HepG2 (cell line): ENCODE measurements at regions not wholly inside any gene's neighbourhood (a gene's known extent, or its start where the extent isn't known, plus 50 kb on each side); places are given as distances from the start of the nearest gene placed in this dataset.

Experiments used
- ATAC-seq: fragments of 200-7000 bp; cut with Tn5 transposase; 3 replicates; pipeline ENCODE4 v1.9.1; 2020; ENCODE audit warnings: mild to moderate bottlenecking, moderate library complexity
- BruUV-seq: library from RNA; stranded (reverse); fragments of 400-500 nt; replicated peaks from 2 replicates; lab custom pipeline; 2021; lab: Mats Ljungman, UMichigan
- CTCF ChIA-PET: fragments of 300-600 bp; formaldehyde crosslinking; extraction: SDS; loops from one replicate; lab custom pipeline; 2021; ENCODE audit warnings: low total read pairs, inconsistent platforms, low intra/inter-chr PET ratio; lab: Yijun Ruan, JAX
- POLR2A ChIA-PET: fragments of 350-600 bp; sonication (Branson Sonifier 250); formaldehyde crosslinking; loops from one replicate; lab custom pipeline; 2020; ENCODE audit warnings: antibody characterized with exemption, inconsistent platforms; lab: Yijun Ruan, JAX
- DNase-seq: peaks from one replicate; pipeline ENCODE4 v3.0.0-alpha.2; 2015; ENCODE audit warnings: low spot score
- FAIRE-seq: peaks from 3 replicates; lab custom pipeline; 2011; peaks lifted over from hg19 to GRCh38; lab: Jason Lieb, UNC
- H2AFZ ChIP-seq: one replicate; pipeline ENCODE4 v1.6.1; 2011; ENCODE audit warnings: low read length, inconsistent platforms
- H3K27ac ChIP-seq: fragments of 300-600 bp; 3 replicates; pipeline ENCODE4 v1.8.0; 2011; ENCODE audit warnings: mixed run types, mild to moderate bottlenecking, mixed read lengths, low read length, inconsistent platforms; ENCODE audit not compliant: insufficient read depth; ENCODE audit errors: extremely low read length
- H3K27me3 ChIP-seq, 2 experiments: fragments of 200-600 bp in 1 of 2; 2 replicates in 1 of 2; 3 replicates in 1 of 2; pipeline versions ENCODE4 v1.6.0 to v1.8.0; 2011; ENCODE audit warnings: low read length in 2 of 2, mild to moderate bottlenecking in 2 of 2, moderate library complexity in 2 of 2, inconsistent platforms in 1 of 2; ENCODE audit not compliant: insufficient read depth in 2 of 2, control insufficient read depth in 1 of 2
- H3K36me3 ChIP-seq, 2 experiments: fragments of 200-600 bp in 1 of 2; replicated peaks in 1 of 2; 2 replicates in 1 of 2; 3 replicates in 1 of 2; pipeline versions ENCODE4 v1.5.1 to v1.8.0; 2011; ENCODE audit warnings: low read length in 2 of 2, inconsistent platforms in 1 of 2; ENCODE audit not compliant: insufficient read depth in 2 of 2, control insufficient read depth in 1 of 2
- H3K4me1 ChIP-seq: 2 replicates; pipeline ENCODE4 v1.5.1; 2012; ENCODE audit warnings: low read length, inconsistent platforms; ENCODE audit not compliant: insufficient read depth
- H3K4me2 ChIP-seq: 2 replicates; pipeline ENCODE4 v1.6.0; 2011; ENCODE audit warnings: low read depth, low read length, inconsistent platforms
- H3K4me3 ChIP-seq, 3 experiments: fragments of 200-600 bp in 1 of 3; sonication (generic), shearing (Covaris generic) in 1 of 3; replicated peaks in 1 of 3; 2 replicates each; pipeline ENCODE4 v1.5.1; 2011 to 2016; ENCODE audit warnings: low read length in 3 of 3, inconsistent platforms in 2 of 3, low read depth in 2 of 3, mild to moderate bottlenecking in 2 of 3, control low read depth in 1 of 3, mixed read lengths in 1 of 3; ENCODE audit not compliant: insufficient read depth in 1 of 3
- H3K79me2 ChIP-seq: one replicate; pipeline ENCODE4 v1.6.1; 2011; ENCODE audit warnings: low read length, inconsistent platforms; ENCODE audit not compliant: insufficient read depth
- H3K9ac ChIP-seq: 2 replicates; pipeline ENCODE4 v1.6.0; 2011; ENCODE audit warnings: mild to moderate bottlenecking, low read depth, low read length, inconsistent platforms; ENCODE audit not compliant: insufficient read depth
- H3K9me3 ChIP-seq: 2 replicates; pipeline ENCODE4 v1.5.1; 2012; ENCODE audit warnings: mild to moderate bottlenecking, low read length
- H4K20me1 ChIP-seq: 2 replicates; pipeline ENCODE4 v1.6.0; 2011; ENCODE audit warnings: inconsistent platforms, mild to moderate bottlenecking, low read length, moderate library complexity; ENCODE audit not compliant: insufficient read depth
- AHDC1 ChIP-seq: sonication (generic); formaldehyde crosslinking; IDR thresholded peaks from 2 replicates; pipeline ENCODE4 v1.5.1; 2020; ENCODE audit warnings: mild to moderate bottlenecking, missing genetic modification reagents, borderline replicate concordance
- FOXJ3 ChIP-seq: sonication (generic); formaldehyde crosslinking; IDR thresholded peaks from 2 replicates; pipeline ENCODE4 v1.4.0; 2020; ENCODE audit warnings: missing genetic modification reagents, mild to moderate bottlenecking, borderline replicate concordance
- JDP2 ChIP-seq: sonication (generic); formaldehyde crosslinking; IDR thresholded peaks from 2 replicates; pipeline ENCODE4 v1.8.1; 2022; ENCODE audit warnings: missing genetic modification reagents, borderline replicate concordance
- MXD1 ChIP-seq: sonication (generic); formaldehyde crosslinking; IDR thresholded peaks from 2 replicates; pipeline ENCODE4 v1.4.0; 2020; ENCODE audit warnings: mild to moderate bottlenecking, missing genetic modification reagents
- ONECUT2 ChIP-seq: sonication (generic); formaldehyde crosslinking; IDR thresholded peaks from 2 replicates; pipeline ENCODE4 v1.4.0; 2020; ENCODE audit warnings: missing genetic modification reagents
- PLRG1 ChIP-seq: fragments of 450-650 bp; conservative IDR thresholded peaks from 2 replicates; pipeline ENCODE4 v1.6.1; 2016
- POLR2AphosphoS2 ChIP-seq: IDR thresholded peaks from 2 replicates; pipeline ENCODE4 v1.6.1; 2011; ENCODE audit warnings: low read depth, low read length, improper control_type of control experiment
- RXRA ChIP-seq: sonication (generic); formaldehyde crosslinking; IDR thresholded peaks from 2 replicates; pipeline ENCODE4 v1.5.1; 2020; ENCODE audit warnings: missing genetic modification reagents
- TBL1XR1 ChIP-seq: fragments of 150-350 bp; IDR thresholded peaks from 2 replicates; pipeline ENCODE4 v1.6.1; 2014; ENCODE audit warnings: borderline replicate concordance, low read length; ENCODE audit not compliant: partially characterized antibody
- TFDP1 ChIP-seq: IDR thresholded peaks from 2 replicates; pipeline ENCODE4 v1.6.1; 2016; ENCODE audit warnings: missing compliant biosample characterization, missing genetic modification reagents, borderline replicate concordance
- ZBTB33 ChIP-seq: sonication (generic); formaldehyde crosslinking; IDR thresholded peaks from 2 replicates; pipeline ENCODE4 v1.4.0; 2020; ENCODE audit warnings: missing genetic modification reagents
- ZNF441 ChIP-seq: sonication (generic); formaldehyde crosslinking; IDR thresholded peaks from 2 replicates; pipeline ENCODE4 v1.7.0; 2021; ENCODE audit warnings: missing genetic modification reagents, borderline replicate concordance
- ZNF501 ChIP-seq: sonication (generic); formaldehyde crosslinking; IDR thresholded peaks from 2 replicates; pipeline ENCODE4 v1.5.1; 2020; ENCODE audit warnings: mild to moderate bottlenecking, moderate library complexity, missing genetic modification reagents
- ZNF598 ChIP-seq: sonication (generic); formaldehyde crosslinking; IDR thresholded peaks from 2 replicates; pipeline ENCODE4 v1.5.1; 2020; ENCODE audit warnings: mild to moderate bottlenecking, missing genetic modification reagents, borderline replicate concordance
- ZNF83 ChIP-seq: sonication (generic); formaldehyde crosslinking; IDR thresholded peaks from 2 replicates; pipeline ENCODE4 v1.4.0; 2020; ENCODE audit warnings: missing genetic modification reagents, mild to moderate bottlenecking, borderline replicate concordance
- in situ Hi-C: cut with HindIII; loops from 2 replicates; pipeline ENCODE4 v1.10.0; 2017; ENCODE audit warnings: low pct_unique_long_range_greater_than_20kb; ENCODE audit not compliant: extremely low pct_ligation_motif_present
- intact Hi-C: fragments of 100-400 bp; cut with micrococcal nuclease; formaldehyde crosslinking; loops from one replicate; pipeline ENCODE4 v1.10.0; 2022; ENCODE audit not compliant: unreplicated experiment

GRCh38 chr7:123279949-123280348, 80.2 kb upstream of the SLC13A1 start:
- H3K27ac ChIP-seq: no peak overlapping the region
- DNase-seq (no peak), ATAC-seq (no peak), FAIRE-seq (no peak)
- no peak overlapping the region for H3K4me2 ChIP-seq
- no peak overlapping the region for H3K9ac ChIP-seq
- H2AFZ ChIP-seq: no peak overlapping the region
- ChIA-PET POLR2A (no interaction called here), CTCF (no interaction called here)
- no peaks in the 10 kb centered on the region for H3K36me3 ChIP-seq
- H3K27me3 ChIP-seq: no peaks in the 10 kb centered on the region
- no peaks in the 10 kb centered on the region for H4K20me1 ChIP-seq
- no peaks in the 10 kb centered on the region for H3K4me1 ChIP-seq
- no peaks in the 10 kb centered on the region for H3K79me2 ChIP-seq
- no peak overlapping the region for H3K4me3 ChIP-seq
- H3K9me3 ChIP-seq: no peaks in the 10 kb centered on the region
- intact Hi-C loops (no loop called here), in situ Hi-C loops (no loop called here)
- TF ChIP-seq MXD1 (CRISPR knock-in tag): no peak
- no peak for TF ChIP-seq ZNF441 (CRISPR knock-in tag)
- TF ChIP-seq FOXJ3 (CRISPR knock-in tag): no peak
- TF ChIP-seq AHDC1 (CRISPR knock-in tag): no peak
- TF ChIP-seq TFDP1 (CRISPR knock-in tag): no peak
- TF ChIP-seq RXRA (CRISPR knock-in tag): no peak
- no peak for TF ChIP-seq ONECUT2 (CRISPR knock-in tag)
- TF ChIP-seq ZNF598 (CRISPR knock-in tag): no peak
- TF ChIP-seq POLR2AphosphoS2: no peak
- no peak for TF ChIP-seq ZBTB33 (CRISPR knock-in tag)
- TF ChIP-seq TBL1XR1: no peak
- TF ChIP-seq JDP2 (CRISPR knock-in tag): no peak
- no peak for TF ChIP-seq PLRG1
- TF ChIP-seq ZNF501 (CRISPR knock-in tag): no peak
- TF ChIP-seq ZNF83 (CRISPR knock-in tag): no peak
- no TSS peak for BruUV-seq
